ENCODE measurements at regions not wholly inside any gene's neighbourhood (a gene's known extent, or its start where the extent isn't known, plus 50 kb on each side); places are given as distances from the start of the nearest gene placed in this dataset.
"Not testable (repeated sequence)": the region's sequence is repeated elsewhere in the genome, so short reads cannot be mapped to it uniquely, and the experiment has no call there.

- Mint-ChIP-seq H3K4me3 (no peak overlapping the region), H3K27me3 (peaks cover 0 to 3% of the 10 kb centered on the region in 2 donors), H3K27ac (no peak overlapping the region), H3K36me3 (no peaks in the 10 kb centered on the region), H3K4me1 (no peaks in the 10 kb centered on the region), H3K9me3 (no peaks in the 10 kb centered on the region)
- H3K9me3 ChIP-seq, result no peaks in the 10 kb centered on the region
- H3K36me3 ChIP-seq (ENCODE audit: control insufficient read depth in 2 of 2, extremely low read depth in 1 of 2, insufficient read depth in 1 of 2, low read length in 1 of 2), result no peaks in the 10 kb centered on the region
- no peaks in the 10 kb centered on the region for H3K4me1 ChIP-seq (ENCODE audit: control insufficient read depth in 1 of 2, extremely low read depth in 1 of 2, insufficient read depth in 2 of 2, low read length in 2 of 2)
- H3K27ac ChIP-seq (ENCODE audit: low read length), result no peak overlapping the region
- H3K4me3 ChIP-seq (ENCODE audit: control insufficient read depth in 1 of 2, extremely low read depth in 1 of 2, low read length in 1 of 2), result no peak overlapping the region
- DNase-seq (no peak), ATAC-seq (replicated peaks in 1 of 4) (no peak)
- CTCF ChIA-PET, result no interaction called here
- no peaks in the 10 kb centered on the region for H3K27me3 ChIP-seq (replicated peaks in 1 of 2; ENCODE audit: control insufficient read depth in 2 of 2, extremely low read depth in 1 of 2, insufficient read depth in 2 of 2, low read length in 1 of 2)
- 51% methylated on average over 4 of the region's 8 CpGs for WGBS (ENCODE audit: insufficient coverage)
- POLR2A ChIA-PET, result no interaction called here
These were observed 59.0 kb upstream of the PPP2R3B start for GRCh38 chrX:445727-446126.

DNA sequence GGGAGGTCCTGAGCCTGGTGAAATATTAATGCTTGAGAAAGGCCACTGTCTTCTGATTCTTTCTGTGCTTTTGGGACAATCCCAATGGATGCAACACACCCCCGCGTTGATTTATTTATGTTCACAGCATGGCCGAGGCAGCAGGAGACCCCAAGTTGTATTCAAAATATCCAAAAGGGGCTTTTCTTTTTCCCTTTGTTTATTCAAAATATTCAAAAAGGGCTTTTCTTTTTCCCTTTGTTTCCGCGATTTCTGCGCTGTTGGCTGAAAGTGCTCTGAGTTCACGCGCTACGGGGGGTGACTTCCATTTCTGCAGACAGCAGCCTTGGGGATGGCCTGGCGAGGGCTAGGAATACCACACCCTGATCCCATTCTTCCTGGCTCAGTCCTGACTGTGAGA lies 59.5 kb upstream of the PPP2R3B start:
- H3K36me3 ChIP-seq (ENCODE audit: control insufficient read depth in 2 of 2, extremely low read depth in 1 of 2, insufficient read depth in 1 of 2, low read length in 1 of 2), result no peaks in the 10 kb centered on the region
- no peaks in the 10 kb centered on the region for H3K36me3 Mint-ChIP-seq
- POLR2A ChIA-PET, result no interaction called here
- DNase-seq (no peak), ATAC-seq (replicated peaks in 1 of 4) (no peak)
- no peak overlapping the region for H3K27ac ChIP-seq (ENCODE audit: low read length)
- no peaks in the 10 kb centered on the region for H3K9me3 Mint-ChIP-seq
- H3K4me1 Mint-ChIP-seq, result no peaks in the 10 kb centered on the region
- H3K9me3 ChIP-seq, result no peaks in the 10 kb centered on the region
- no peak overlapping the region for H3K4me3 Mint-ChIP-seq
- H3K27me3 Mint-ChIP-seq, result peaks cover 0 to 3% of the 10 kb centered on the region in 2 donors
- no peak overlapping the region for H3K27ac Mint-ChIP-seq
- H3K27me3 ChIP-seq (replicated peaks in 1 of 2; ENCODE audit: control insufficient read depth in 2 of 2, extremely low read depth in 1 of 2, insufficient read depth in 2 of 2, low read length in 1 of 2), result no peaks in the 10 kb centered on the region
- no peak overlapping the region for H3K4me3 ChIP-seq (ENCODE audit: control insufficient read depth in 1 of 2, extremely low read depth in 1 of 2, low read length in 1 of 2)
- no peaks in the 10 kb centered on the region for H3K4me1 ChIP-seq (ENCODE audit: control insufficient read depth in 1 of 2, extremely low read depth in 1 of 2, insufficient read depth in 2 of 2, low read length in 2 of 2)
- CTCF ChIA-PET, result no interaction called here
- WGBS (ENCODE audit: insufficient coverage), result 49% methylated on average over 9 of the region's 10 CpGs

GRCh38 chrX:447052-447451 lies 60.3 kb upstream of the PPP2R3B start:
- ATAC-seq (replicated peaks in 1 of 4) (no peak), DNase-seq (no peak)
- Histone ChIP-seq H3K9me3 (no peaks in the 10 kb centered on the region), H3K27me3 (replicated peaks in 1 of 2; ENCODE audit: control insufficient read depth in 2 of 2, extremely low read depth in 1 of 2, insufficient read depth in 2 of 2, low read length in 1 of 2) (no peaks in the 10 kb centered on the region), H3K36me3 (ENCODE audit: control insufficient read depth in 2 of 2, extremely low read depth in 1 of 2, insufficient read depth in 1 of 2, low read length in 1 of 2) (no peaks in the 10 kb centered on the region), H3K27ac (ENCODE audit: low read length) (no peak overlapping the region), H3K4me1 (ENCODE audit: control insufficient read depth in 1 of 2, extremely low read depth in 1 of 2, insufficient read depth in 2 of 2, low read length in 2 of 2) (no peaks in the 10 kb centered on the region), H3K4me3 (ENCODE audit: control insufficient read depth in 1 of 2, extremely low read depth in 1 of 2, low read length in 1 of 2) (no peak overlapping the region)
- ChIA-PET POLR2A (no interaction called here), CTCF (no interaction called here)
- WGBS (ENCODE audit: insufficient coverage), result 0% methylated on average over 1 of the region's 5 CpGs
- Mint-ChIP-seq H3K4me1 (no peaks in the 10 kb centered on the region), H3K9me3 (no peaks in the 10 kb centered on the region), H3K27ac (no peak overlapping the region), H3K27me3 (peaks cover 0 to 4% of the 10 kb centered on the region in 2 donors), H3K4me3 (no peak overlapping the region), H3K36me3 (no peaks in the 10 kb centered on the region)

DNA sequence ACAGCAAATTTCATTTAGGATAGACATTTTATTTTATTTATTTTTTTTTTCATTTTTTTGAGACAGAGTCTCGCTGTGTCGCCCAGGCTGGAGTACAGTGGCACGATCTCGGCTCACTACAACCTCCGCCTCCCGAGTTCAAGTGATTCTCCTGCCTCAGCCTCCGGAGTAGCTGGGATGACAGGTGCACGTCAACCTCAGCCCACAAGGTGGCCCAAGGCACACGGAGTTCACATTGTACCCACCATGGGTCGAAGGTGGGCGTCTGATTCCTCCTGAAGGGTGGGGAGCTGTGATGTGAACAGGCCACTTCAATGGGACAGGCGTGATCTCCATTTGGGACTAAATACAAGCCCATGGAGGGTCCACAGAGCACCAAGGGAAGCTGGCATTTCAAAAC lies 65.0 kb upstream of the PPP2R3B start:
- H3K9me3 ChIP-seq; H3K9me3 Mint-ChIP-seq; H3K27ac Mint-ChIP-seq; H3K27ac ChIP-seq (ENCODE audit: low read length); H3K4me3 ChIP-seq (ENCODE audit: control insufficient read depth in 1 of 2, extremely low read depth in 1 of 2, low read length in 1 of 2); H3K4me1 ChIP-seq (ENCODE audit: control insufficient read depth in 1 of 2, extremely low read depth in 1 of 2, insufficient read depth in 2 of 2, low read length in 2 of 2); DNase-seq; ATAC-seq (replicated peaks in 1 of 4); H3K36me3 ChIP-seq (ENCODE audit: control insufficient read depth in 2 of 2, extremely low read depth in 1 of 2, insufficient read depth in 1 of 2, low read length in 1 of 2); H3K36me3 Mint-ChIP-seq; CTCF ChIA-PET; POLR2A ChIA-PET; H3K4me1 Mint-ChIP-seq; H3K4me3 Mint-ChIP-seq: not testable (repeated sequence)
- WGBS (ENCODE audit: insufficient coverage), result 79% methylated on average over 9 of the region's 12 CpGs
- H3K27me3 ChIP-seq (replicated peaks in 1 of 2; ENCODE audit: control insufficient read depth in 2 of 2, extremely low read depth in 1 of 2, insufficient read depth in 2 of 2, low read length in 1 of 2), result peaks cover 0 to 14% of the 10 kb centered on the region in 2 experiments
- peaks cover 11 to 19% of the 10 kb centered on the region in 2 donors for H3K27me3 Mint-ChIP-seq

DNA sequence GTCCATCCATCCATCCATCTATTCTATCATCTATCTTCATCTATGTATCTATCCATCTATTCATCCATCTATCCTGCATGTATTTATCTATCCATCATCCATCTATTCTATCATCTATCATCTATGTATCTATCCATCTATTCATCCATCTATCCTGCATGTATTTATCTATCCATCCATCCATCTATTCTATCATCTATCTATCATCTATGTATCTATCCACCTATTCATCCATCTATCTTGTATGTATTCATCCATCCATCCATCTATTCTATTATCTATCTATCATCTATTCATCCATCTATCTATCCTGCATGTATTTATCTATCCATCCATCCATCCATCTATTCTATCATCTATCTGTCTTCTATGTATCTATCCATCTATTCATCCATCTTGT lies 65.9 kb upstream of the PPP2R3B start:
- no peak overlapping the region for H3K4me3 Mint-ChIP-seq
- ChIA-PET POLR2A (no interaction called here), CTCF (no interaction called here)
- no peak overlapping the region for H3K4me3 ChIP-seq (ENCODE audit: control insufficient read depth in 1 of 2, extremely low read depth in 1 of 2, low read length in 1 of 2)
- DNase-seq (no peak), ATAC-seq (replicated peaks in 1 of 4) (no peak)
- no peaks in the 10 kb centered on the region for H3K36me3 ChIP-seq (ENCODE audit: control insufficient read depth in 2 of 2, extremely low read depth in 1 of 2, insufficient read depth in 1 of 2, low read length in 1 of 2)
- H3K27me3 Mint-ChIP-seq, result peaks cover 20 to 28% of the 10 kb centered on the region in 2 donors
- H3K27ac Mint-ChIP-seq, result no peak overlapping the region
- H3K9me3 ChIP-seq, result no peaks in the 10 kb centered on the region
- no peaks in the 10 kb centered on the region for H3K4me1 ChIP-seq (ENCODE audit: control insufficient read depth in 1 of 2, extremely low read depth in 1 of 2, insufficient read depth in 2 of 2, low read length in 2 of 2)
- H3K4me1 Mint-ChIP-seq, result no peaks in the 10 kb centered on the region
- peaks cover 0 to 8% (median 0%) of the 10 kb centered on the region in 3 donors for H3K9me3 Mint-ChIP-seq
- peaks cover 0 to 14% of the 10 kb centered on the region in 2 experiments for H3K27me3 ChIP-seq (replicated peaks in 1 of 2; ENCODE audit: control insufficient read depth in 2 of 2, extremely low read depth in 1 of 2, insufficient read depth in 2 of 2, low read length in 1 of 2)
- H3K36me3 Mint-ChIP-seq, result no peaks in the 10 kb centered on the region
- H3K27ac ChIP-seq (ENCODE audit: low read length), result no peak overlapping the region

- peaks cover 20 to 25% of the 10 kb centered on the region in 2 donors for H3K27me3 Mint-ChIP-seq
- H3K36me3 Mint-ChIP-seq; CTCF ChIA-PET; H3K9me3 ChIP-seq; H3K4me3 ChIP-seq (ENCODE audit: control insufficient read depth in 1 of 2, extremely low read depth in 1 of 2, low read length in 1 of 2); POLR2A ChIA-PET; H3K4me1 ChIP-seq (ENCODE audit: control insufficient read depth in 1 of 2, extremely low read depth in 1 of 2, insufficient read depth in 2 of 2, low read length in 2 of 2); H3K27ac ChIP-seq (ENCODE audit: low read length); ATAC-seq (replicated peaks in 1 of 4); H3K36me3 ChIP-seq (ENCODE audit: control insufficient read depth in 2 of 2, extremely low read depth in 1 of 2, insufficient read depth in 1 of 2, low read length in 1 of 2); H3K9me3 Mint-ChIP-seq; H3K27ac Mint-ChIP-seq; DNase-seq; H3K4me1 Mint-ChIP-seq; H3K4me3 Mint-ChIP-seq: not testable (repeated sequence)
- peaks cover 0 to 14% of the 10 kb centered on the region in 2 experiments for H3K27me3 ChIP-seq (replicated peaks in 1 of 2; ENCODE audit: control insufficient read depth in 2 of 2, extremely low read depth in 1 of 2, insufficient read depth in 2 of 2, low read length in 1 of 2)
- WGBS (ENCODE audit: insufficient coverage), result 100% methylated on average over 2 of the region's 7 CpGs
These were observed 67.8 kb upstream of the PPP2R3B start for GRCh38 chrX:454514-454913.

DNA sequence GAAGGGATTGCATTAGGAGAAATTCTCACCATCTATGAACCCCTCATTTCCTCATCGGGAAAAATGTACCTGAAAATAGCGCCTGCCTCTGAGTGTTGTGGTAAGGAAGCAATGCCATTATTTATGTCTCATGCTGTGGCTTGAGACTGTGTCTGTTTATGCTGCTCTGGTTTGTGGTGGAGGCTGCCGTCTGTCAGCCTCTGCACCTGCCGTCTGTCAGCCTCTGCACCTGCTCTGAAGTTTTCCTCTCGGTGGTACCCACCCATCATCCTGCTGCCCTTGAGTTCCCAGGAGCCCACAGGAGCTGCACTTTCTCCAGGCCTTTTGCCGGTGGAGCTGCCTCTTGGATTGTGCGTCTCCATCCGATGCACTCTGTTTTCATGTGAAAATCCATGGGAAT lies 68.5 kb upstream of the PPP2R3B start:
- peaks cover 20 to 25% of the 10 kb centered on the region in 2 donors for H3K27me3 Mint-ChIP-seq
- ChIA-PET CTCF (no interaction called here), POLR2A (no interaction called here)
- H3K4me3 Mint-ChIP-seq, result no peak overlapping the region
- no peaks in the 10 kb centered on the region for H3K4me1 ChIP-seq (ENCODE audit: control insufficient read depth in 1 of 2, extremely low read depth in 1 of 2, insufficient read depth in 2 of 2, low read length in 2 of 2)
- no peaks in the 10 kb centered on the region for H3K9me3 ChIP-seq
- H3K4me3 ChIP-seq (ENCODE audit: control insufficient read depth in 1 of 2, extremely low read depth in 1 of 2, low read length in 1 of 2), result no peak overlapping the region
- H3K36me3 ChIP-seq (ENCODE audit: control insufficient read depth in 2 of 2, extremely low read depth in 1 of 2, insufficient read depth in 1 of 2, low read length in 1 of 2), result no peaks in the 10 kb centered on the region
- no peak overlapping the region for H3K27ac ChIP-seq (ENCODE audit: low read length)
- no peaks in the 10 kb centered on the region for H3K36me3 Mint-ChIP-seq
- no peaks in the 10 kb centered on the region for H3K4me1 Mint-ChIP-seq
- DNase-seq, result no peak
- no peak overlapping the region for H3K27ac Mint-ChIP-seq
- peaks cover 0 to 14% of the 10 kb centered on the region in 2 experiments for H3K27me3 ChIP-seq (replicated peaks in 1 of 2; ENCODE audit: control insufficient read depth in 2 of 2, extremely low read depth in 1 of 2, insufficient read depth in 2 of 2, low read length in 1 of 2)
- peaks cover 0 to 8% (median 0%) of the 10 kb centered on the region in 3 donors for H3K9me3 Mint-ChIP-seq
- 42% methylated on average over 6 of the region's 8 CpGs for WGBS (ENCODE audit: insufficient coverage)
- ATAC-seq (replicated peaks in 1 of 4), result no peak

All from T-cell (primary cell).